ENCODE measurements at regions not wholly inside any gene's neighbourhood (a gene's known extent, or its start where the extent isn't known, plus 50 kb on each side); places are given as distances from the start of the nearest gene placed in this dataset.
"Not testable (repeated sequence)": the region's sequence is repeated elsewhere in the genome, so short reads cannot be mapped to it uniquely, and the experiment has no call there.

DNA sequence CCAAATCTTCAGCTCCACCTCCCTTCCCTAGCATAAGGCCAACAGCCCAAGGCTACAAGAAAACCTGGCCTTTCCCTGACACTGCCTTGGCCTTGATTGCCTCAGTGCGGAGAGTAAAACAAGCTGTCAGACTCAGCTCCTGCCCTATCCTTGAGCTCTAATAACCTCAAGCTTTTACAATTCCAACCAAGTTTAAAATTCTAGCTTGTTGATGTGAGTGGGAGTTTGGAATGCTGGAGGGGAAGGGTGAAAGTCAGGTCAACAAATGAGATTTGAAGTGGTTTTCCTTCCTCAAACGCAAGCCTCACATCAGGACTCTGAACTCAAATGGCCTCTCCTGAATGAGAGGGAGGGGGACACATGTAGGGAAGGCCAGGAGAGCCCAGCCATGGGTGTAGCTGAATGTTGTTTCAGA lies 197.0 kb upstream of the VLDLR start:
- DNase-seq (ENCODE audit: low read depth): no peak
- TF ChIP-seq, protein P1, sequence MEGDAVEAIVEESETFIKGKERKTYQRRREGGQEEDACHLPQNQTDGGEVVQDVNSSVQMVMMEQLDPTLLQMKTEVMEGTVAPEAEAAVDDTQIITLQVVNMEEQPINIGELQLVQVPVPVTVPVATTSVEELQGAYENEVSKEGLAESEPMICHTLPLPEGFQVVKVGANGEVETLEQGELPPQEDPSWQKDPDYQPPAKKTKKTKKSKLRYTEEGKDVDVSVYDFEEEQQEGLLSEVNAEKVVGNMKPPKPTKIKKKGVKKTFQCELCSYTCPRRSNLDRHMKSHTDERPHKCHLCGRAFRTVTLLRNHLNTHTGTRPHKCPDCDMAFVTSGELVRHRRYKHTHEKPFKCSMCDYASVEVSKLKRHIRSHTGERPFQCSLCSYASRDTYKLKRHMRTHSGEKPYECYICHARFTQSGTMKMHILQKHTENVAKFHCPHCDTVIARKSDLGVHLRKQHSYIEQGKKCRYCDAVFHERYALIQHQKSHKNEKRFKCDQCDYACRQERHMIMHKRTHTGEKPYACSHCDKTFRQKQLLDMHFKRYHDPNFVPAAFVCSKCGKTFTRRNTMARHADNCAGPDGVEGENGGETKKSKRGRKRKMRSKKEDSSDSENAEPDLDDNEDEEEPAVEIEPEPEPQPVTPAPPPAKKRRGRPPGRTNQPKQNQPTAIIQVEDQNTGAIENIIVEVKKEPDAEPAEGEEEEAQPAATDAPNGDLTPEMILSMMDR (conservative IDR thresholded peaks at IDR 0.05; ENCODE audit: control insufficient read depth, insufficient read depth, low read depth, low read length): no peak
- H3K4me3 ChIP-seq (ENCODE audit: control insufficient read depth, low read depth, low read length): no peak overlapping the region

DNA sequence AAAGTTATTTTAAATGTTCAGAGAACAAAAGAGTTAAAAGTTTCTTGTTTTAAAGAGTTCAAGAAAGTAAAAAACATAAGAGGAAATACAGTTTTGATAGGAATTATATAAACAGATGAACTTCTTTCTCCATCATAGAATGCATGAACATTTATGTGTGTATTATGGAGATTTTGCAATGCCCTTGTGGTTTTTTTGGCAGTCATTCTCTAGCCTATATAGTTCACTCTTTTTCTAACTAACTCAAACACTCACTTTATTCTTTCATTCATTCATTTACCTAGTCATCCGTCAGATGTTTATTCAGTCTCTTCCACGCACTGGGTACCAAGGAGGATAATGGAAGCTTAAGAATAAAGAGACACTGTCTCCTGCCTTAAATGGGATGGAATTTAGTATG lies 195.9 kb upstream of the VLDLR start:
- TF ChIP-seq, protein P1 (conservative IDR thresholded peaks at IDR 0.05; ENCODE audit: control insufficient read depth, insufficient read depth, low read depth, low read length): no peak
- no peak overlapping the region for H3K4me3 ChIP-seq (ENCODE audit: control insufficient read depth, low read depth, low read length)
- no peak for DNase-seq (ENCODE audit: low read depth)

DNA sequence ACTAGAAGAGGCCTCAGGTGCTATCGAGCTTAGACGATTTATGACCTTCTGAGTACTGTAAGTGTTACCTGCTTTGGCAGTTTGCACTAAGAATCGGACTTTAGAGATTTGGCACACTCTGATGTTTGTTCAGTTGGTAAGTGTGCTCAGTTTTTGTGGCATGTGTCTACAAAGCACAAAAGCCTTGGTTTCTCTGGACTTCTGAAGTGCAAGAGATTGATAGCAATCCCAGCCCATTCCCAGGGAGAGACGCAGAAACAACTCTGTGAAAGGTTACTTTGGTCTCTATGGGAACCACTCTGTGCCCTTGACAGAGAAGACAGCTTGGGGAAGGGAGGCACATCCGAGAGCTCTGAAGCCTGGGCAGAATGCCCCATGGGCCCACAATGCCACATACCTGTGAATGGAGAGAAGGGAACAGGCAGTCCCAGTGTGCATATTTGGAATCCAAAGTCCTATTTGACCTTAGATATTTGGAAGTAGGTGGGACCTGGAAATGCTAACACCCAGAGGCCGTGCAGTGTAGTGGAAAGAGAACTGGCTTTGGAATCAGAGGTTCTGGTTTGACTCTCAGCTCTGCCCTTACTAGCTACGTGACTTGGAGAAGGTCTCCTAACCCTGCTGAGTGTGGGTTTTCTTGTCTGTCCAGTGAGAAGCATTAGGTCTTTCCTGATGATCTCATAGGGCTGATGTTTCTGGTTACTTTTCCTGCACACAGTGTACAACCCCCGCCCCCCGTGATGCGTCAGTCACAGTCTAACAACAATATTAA lies 194.3 kb upstream of the VLDLR start:
- TF ChIP-seq, protein P1 (conservative IDR thresholded peaks at IDR 0.05; ENCODE audit: control insufficient read depth, insufficient read depth, low read depth, low read length): no peak
- DNase-seq (ENCODE audit: low read depth): peak; percentile 31

DNA sequence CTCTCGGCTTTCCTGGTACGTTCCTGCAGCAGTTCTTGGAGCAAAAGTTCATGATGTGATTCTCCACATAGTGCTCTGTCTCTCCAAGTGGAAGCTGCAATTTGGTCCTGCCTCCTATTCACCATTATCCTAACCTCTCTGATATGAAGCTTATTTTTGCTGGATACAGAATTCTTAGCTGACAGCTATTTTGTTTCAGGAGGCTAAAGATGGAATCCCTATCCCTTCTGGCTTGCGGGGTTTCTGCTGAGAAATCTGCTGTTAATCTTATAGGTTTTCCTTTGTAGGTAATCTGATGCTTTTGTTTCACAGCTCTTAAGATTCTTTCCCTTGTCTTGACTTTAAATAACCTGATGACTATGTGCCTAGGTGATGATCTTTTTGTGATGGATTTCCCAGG lies 181.6 kb upstream of the VLDLR start:
- no peak overlapping the region for H3K4me3 ChIP-seq (ENCODE audit: control insufficient read depth, low read depth, low read length)
- TF ChIP-seq, protein P1 (conservative IDR thresholded peaks at IDR 0.05; ENCODE audit: control insufficient read depth, insufficient read depth, low read depth, low read length): no peak
- no peak for DNase-seq (ENCODE audit: low read depth)

More for the DNA sequence above, 194.3 kb upstream of the VLDLR start:
- no peak overlapping the region for H3K4me3 ChIP-seq (ENCODE audit: control insufficient read depth, low read depth, low read length)

DNA sequence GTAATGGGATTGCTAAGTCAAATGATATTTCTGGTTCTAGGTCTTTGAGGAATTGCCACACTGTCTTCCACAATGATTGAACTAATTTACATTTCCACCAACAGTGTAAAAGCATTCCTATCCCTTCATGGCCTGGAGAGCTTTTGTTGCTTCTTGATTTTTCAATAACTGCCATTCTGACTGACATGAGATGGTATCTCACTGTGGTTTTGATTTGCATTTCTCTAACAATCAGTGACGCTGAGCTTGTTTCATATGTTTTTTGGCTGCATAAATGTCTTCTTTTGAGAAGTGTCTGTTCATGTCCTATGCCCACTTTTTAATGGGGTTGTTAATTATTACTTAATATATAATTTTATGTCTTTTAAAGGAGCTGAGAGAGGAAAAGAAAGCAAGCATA lies 177.7 kb upstream of the VLDLR start:
- not testable (repeated sequence) for DNase-seq (ENCODE audit: low read depth)

DNA sequence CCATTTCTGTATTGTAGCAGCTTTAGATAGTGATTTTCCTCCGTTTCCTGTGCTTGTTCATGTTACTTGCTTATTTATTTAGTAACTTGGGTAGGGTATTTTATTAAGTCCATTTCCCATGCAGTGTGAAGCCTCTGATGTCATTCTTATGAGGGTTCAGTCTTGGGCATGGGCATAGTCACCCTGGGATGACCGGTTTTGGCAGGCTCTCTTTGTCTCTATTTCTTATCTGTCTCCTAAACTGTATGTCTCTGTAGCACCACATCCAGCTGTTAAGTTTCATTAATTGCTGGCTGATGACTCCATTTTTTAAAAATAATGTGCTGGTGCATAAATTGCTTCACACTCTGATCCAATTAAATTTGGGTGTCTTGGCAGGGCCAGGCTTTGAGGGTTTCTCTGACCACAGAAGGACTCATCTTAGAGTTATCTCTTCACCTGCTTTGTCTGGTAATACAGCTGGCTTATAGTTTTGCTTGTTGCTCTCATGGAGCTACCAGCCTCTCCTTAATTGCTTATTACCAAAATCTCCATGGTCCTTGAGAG lies 173.3 kb upstream of the VLDLR start:
- TF ChIP-seq, protein P1 (conservative IDR thresholded peaks at IDR 0.05; ENCODE audit: control insufficient read depth, insufficient read depth, low read depth, low read length): no peak
- DNase-seq (ENCODE audit: low read depth): no peak
- no peak overlapping the region for H3K4me3 ChIP-seq (ENCODE audit: control insufficient read depth, low read depth, low read length)

More for the DNA sequence above, 177.7 kb upstream of the VLDLR start:
- not testable (repeated sequence) for H3K4me3 ChIP-seq (ENCODE audit: control insufficient read depth, low read depth, low read length)

DNA sequence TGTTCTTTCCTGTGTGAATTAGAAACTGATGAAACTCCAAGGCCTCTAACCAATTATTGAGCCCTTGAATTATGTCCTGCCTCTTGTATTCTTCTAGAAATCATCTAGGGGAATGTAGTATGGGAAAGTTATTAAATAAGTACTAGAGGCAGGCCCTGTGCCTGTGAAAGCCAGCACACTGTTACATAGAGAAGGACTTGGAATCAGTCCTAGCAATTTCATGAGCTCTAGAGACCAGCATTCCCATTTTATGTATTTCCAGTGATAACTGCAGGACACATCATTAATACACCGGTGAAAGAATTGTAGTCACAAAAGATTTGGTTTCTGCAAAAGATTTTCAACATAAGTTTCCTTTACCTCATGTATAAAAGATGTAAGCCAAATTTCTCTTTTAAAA lies 168.5 kb upstream of the VLDLR start:
- no peak overlapping the region for H3K4me3 ChIP-seq (ENCODE audit: control insufficient read depth, low read depth, low read length)
- no peak for DNase-seq (ENCODE audit: low read depth)
- TF ChIP-seq, protein P1 (conservative IDR thresholded peaks at IDR 0.05; ENCODE audit: control insufficient read depth, insufficient read depth, low read depth, low read length): no peak
